NCI-H1930 (cell line): ENCODE measurements at regions not wholly inside any gene's neighbourhood (a gene's known extent, or its start where the extent isn't known, plus 50 kb on each side); places are given as distances from the start of the nearest gene placed in this dataset.
"Not testable (repeated sequence)": the region's sequence is repeated elsewhere in the genome, so short reads cannot be mapped to it uniquely, and the experiment has no call there.

Source experiments
- DNase-seq, 2 experiments: peaks; one replicate each; lab custom pipeline; 2025; lab: John Stamatoyannopoulos, UW

- no peak for DNase-seq
Observed at GRCh38 chr4:84379917-84380641, 119.0 kb downstream of the NKX6-1 start.

DNA sequence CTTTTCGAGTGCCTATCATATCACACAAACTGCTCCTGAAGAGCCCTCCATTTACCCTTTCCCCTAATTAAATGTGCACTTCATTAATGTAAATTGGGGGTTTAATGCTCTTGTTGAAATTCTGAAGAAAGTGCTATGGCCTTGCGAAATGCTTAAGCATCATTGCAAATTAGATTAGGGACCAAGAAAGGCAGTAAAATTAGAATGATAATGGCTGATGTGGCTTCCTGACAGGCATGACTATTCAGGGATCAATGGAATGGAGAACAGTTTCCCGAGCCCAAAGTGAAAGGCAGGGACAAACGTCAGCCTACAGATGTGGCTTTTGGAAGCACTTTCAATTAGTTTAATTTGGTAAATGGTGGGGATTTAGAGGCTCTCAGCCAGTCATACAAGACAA lies 120.1 kb downstream of the NKX6-1 start:
- no peak for DNase-seq

- DNase-seq: no peak
Observed at GRCh38 chr4:84378356-84378755, 120.7 kb downstream of the NKX6-1 start.

- peak in 1 of 2 experiments; percentile 5 for DNase-seq
Observed at GRCh38 chr4:84366907-84367306, 132.2 kb downstream of the NKX6-1 start.

- DNase-seq: no peak
Observed at GRCh38 chr4:84366161-84366560, 132.9 kb downstream of the NKX6-1 start.

DNA sequence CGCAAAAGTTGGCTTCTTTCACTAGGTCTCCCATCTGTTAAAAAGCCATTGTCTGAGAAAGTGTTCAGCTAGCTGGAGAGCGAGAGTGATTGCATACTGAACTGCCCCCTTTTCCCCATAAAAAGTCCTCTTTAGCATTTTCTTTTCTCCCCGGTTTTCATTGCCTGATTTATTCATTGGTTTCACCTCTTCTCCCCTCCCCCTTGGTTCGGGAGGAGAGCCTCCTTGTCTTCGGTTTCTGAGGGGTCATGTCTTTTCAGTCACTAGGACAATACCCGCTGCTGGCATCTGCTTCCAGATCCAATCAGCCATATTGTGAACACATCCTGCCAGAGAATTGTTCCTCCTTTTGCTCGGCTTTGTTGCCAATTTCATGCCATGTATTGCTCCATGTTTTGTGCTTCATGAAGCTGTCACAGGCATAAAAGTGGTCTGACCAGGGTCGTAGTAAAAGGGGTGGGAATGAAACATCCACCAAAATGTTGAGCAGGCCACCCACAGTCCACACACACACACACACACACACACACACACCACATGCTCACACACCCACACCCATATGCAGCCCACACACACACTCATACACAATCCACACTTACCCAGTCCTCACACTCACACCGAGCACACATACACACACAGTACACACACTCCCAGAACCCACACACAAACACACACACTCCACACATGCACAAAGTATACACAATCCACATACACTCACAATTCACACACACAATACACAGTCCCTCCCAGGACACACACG lies 136.0 kb downstream of the NKX6-1 start:
- no peak for DNase-seq

DNA sequence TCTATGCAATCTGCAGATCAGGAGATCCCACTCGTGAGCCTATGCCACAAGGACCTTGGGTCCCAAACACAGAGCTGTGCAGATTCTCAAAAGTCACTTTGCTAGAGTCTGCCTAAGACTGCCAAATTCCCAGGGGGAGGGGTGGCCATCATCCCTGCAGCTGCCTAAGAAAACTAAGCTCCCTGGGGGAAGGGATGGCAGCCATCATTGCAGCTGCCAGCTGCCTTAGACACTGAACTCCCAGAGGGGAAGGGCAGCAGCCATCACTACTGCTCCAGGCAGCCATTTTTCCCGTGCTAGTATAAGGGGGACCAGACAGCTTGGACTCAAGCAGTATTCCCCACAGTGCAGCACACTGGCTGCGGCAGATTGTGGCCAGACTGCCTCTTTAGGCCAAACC lies 156.9 kb downstream of the NKX6-1 start:
- no peak for DNase-seq

DNA sequence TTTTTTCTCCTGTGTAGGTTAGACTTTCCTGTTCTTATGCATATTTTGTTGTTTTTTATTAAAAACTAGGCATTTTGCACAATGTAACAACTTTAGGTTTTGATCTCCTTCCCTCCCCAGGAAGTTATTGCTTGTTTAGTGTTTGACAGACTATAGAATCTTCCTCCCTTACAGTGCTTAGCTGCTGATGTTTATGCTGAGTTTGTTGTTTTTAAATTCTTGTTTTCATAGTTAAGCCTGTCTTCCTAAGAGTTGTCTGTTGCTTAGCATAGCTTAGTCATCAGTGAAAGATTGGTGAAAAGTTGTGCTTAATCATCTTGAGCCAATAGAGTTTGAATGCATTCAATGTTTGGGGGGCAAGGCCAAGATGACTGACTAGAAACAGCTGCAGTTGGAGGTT lies 157.5 kb downstream of the NKX6-1 start:
- DNase-seq: no peak

DNA sequence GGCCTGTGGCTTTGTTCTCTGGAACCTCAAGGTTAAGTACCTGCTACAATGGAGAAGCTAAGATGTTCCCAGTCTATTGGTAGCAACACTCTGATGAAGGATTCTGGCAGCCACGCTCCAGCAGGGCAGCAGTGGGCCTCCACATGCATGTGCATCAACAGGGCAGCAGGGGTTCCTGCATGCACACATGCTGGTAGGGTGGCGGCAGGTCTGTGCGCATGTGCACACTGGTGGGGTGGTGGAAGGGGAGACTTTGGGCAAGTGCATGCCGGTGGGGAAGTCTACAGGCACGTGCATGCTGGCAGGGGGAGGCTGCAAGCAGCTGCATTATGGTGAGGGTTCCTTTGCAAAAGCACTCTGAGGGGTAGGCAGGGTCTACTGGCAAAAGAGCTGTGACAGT lies 160.7 kb downstream of the NKX6-1 start:
- no peak for DNase-seq

DNA sequence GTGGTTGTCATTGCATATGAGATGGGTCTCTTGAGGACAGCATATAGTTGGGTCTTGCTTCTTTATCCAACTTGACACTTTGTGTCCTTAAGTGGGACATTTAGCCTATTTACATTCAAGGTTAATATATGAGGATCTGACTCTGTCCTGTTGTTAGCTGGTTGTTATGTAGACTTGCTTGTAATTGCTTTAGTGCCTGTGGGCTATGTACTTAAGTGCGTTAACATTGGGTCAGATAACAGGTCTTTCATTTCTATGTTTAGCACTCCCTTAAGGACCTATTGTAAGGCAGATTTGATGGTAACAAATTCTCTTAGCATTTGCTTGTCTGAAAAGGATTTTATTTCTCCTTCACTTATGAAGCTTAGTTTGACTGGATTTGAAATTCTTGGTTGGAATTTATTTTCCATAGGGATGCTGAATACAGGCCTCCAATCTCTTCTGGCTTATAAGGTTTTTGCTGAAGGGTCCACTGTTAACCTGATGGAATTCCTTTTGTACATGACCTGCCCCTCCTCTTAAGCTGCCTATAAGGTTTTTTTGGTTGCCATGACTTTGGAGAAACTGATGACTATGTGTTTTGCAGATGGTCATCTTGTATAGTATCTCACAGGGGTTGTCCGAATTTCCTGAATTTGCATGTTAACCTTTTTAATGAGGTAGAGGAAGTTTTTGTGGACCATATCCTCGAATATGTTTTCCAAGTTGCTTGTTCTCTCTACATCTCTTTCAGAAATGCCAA lies 162.0 kb downstream of the NKX6-1 start:
- no peak for DNase-seq

GRCh38 chr4:84327526-84327925 lies 171.6 kb downstream of the NKX6-1 start:
- DNase-seq: no peak

GRCh38 chr4:84325625-84326024 lies 173.5 kb downstream of the NKX6-1 start:
- DNase-seq: no peak

- no peak for DNase-seq
Observed at GRCh38 chr4:84324303-84325245, 174.5 kb downstream of the NKX6-1 start.

GRCh38 chr4:84319124-84319523 lies 180.0 kb downstream of the NKX6-1 start:
- no peak for DNase-seq

DNA sequence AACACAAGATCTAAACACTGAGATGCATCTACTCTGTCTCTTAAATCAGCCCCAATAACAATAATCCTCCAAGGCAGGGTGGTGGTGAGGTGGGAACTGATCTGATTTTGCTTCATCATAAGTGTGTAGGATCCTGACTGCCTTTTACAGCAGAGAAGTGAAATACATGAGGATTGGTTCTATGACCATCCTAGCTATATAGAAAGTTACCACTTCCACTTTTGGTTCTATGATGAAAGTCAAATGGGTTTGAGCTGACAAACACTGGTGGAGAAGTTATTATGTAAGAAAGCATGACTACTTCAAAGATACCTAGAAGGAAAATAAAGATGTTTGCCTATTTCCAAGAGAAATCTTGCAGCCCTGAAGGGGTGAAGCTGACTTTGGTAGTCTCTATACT lies 181.6 kb downstream of the NKX6-1 start:
- no peak for DNase-seq

- no peak for DNase-seq
Observed at GRCh38 chr4:84312426-84313012, 186.6 kb downstream of the NKX6-1 start.

DNA sequence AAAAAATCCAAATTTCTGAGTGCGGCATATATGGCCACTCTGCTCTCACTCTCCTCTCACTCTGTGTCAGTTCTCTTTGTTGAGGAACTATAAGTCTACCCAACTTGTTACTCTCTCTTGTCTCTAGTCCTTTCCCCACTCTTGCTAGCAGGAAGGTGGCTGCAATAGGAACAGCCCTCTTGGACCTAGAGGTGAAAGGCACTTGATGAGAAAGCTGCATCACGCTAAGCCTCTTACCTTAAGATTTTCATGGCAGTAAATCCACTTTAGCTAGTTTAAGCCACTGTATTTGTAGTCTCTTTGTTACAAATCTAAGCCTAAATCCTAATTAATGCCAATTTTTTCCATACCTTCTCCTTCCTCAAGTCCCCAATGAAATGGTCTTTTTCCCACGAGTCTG lies 189.9 kb downstream of the NKX6-1 start:
- no peak for DNase-seq

GRCh38 chr4:84298719-84299254 lies 200.3 kb downstream of the NKX6-1 start:
- DNase-seq: not testable (repeated sequence)

- DNase-seq: no peak
Observed at GRCh38 chr4:84298023-84298718, 200.9 kb downstream of the NKX6-1 start.

- DNase-seq: no peak
Observed at GRCh38 chr4:84291969-84292368, 207.1 kb downstream of the NKX6-1 start.
